ENCODE measurements at regions not wholly inside any gene's neighbourhood (a gene's known extent, or its start where the extent isn't known, plus 50 kb on each side); places are given as distances from the start of the nearest gene placed in this dataset.

DNA sequence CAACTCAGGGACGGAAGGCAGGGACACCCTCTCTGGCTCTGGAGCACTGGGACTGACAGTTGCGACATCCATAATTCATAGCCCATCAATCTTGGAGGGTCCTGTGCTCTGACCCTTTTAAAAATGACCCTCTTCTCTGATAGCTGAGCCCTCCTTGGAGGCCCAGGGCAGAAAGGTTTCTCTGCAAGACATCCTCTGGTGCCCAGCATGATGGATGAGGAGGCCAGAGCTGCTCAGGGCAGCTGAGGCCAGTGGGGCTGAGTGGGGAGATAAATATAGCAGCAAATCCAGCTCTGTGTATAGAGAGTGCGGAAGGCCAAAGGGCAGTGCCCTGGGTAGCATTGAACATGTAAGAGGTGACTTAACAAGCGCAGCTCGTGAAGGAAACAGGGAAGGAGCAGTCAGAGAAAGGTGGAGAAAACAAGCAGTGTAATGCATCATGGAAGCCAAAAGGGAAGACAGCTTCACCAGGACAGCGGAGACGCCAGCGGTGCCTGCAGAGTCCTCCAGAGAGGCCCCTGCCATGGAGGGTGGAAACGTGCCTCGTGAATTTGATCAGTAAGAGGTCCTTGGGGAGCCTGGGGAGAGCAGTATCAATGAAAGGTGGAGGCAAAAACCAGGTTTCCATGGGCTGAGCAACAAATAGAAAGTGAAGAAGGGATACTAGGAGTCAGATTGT is 50.4 kb upstream of the FMOD start:
- DNase-seq (ENCODE audit: low read depth) = no peak
- H3K4me3 ChIP-seq (ENCODE audit: control insufficient read depth, low read depth, low read length) = no peak overlapping the region
- TF ChIP-seq, protein P1, sequence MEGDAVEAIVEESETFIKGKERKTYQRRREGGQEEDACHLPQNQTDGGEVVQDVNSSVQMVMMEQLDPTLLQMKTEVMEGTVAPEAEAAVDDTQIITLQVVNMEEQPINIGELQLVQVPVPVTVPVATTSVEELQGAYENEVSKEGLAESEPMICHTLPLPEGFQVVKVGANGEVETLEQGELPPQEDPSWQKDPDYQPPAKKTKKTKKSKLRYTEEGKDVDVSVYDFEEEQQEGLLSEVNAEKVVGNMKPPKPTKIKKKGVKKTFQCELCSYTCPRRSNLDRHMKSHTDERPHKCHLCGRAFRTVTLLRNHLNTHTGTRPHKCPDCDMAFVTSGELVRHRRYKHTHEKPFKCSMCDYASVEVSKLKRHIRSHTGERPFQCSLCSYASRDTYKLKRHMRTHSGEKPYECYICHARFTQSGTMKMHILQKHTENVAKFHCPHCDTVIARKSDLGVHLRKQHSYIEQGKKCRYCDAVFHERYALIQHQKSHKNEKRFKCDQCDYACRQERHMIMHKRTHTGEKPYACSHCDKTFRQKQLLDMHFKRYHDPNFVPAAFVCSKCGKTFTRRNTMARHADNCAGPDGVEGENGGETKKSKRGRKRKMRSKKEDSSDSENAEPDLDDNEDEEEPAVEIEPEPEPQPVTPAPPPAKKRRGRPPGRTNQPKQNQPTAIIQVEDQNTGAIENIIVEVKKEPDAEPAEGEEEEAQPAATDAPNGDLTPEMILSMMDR (IDR thresholded peaks at IDR 0.05; ENCODE audit: control insufficient read depth, insufficient read depth, low read depth, low read length, missing control alignments) = no peak

DNA sequence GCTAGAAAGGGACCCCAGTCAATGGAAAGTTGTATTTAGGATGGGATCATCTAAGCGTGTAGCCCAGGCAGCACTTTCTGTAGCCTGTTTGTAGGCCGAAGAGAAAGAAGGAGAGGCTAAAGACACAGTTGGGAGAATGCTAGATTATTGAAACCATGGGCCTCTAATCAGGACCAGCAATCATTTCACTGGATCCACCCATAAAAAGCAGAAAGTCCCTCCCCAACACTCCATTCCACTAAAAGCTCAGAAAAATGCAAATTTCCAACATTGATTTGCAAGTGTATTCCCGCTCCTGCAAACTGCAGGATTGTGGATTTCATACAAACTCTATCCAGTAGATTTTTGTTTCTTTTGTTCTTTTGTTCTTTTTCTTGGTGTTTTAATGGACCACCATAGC is 51.2 kb upstream of the FMOD start:
- DNase-seq (ENCODE audit: low read depth) = no peak
- no peak overlapping the region for H3K4me3 ChIP-seq (ENCODE audit: control insufficient read depth, low read depth, low read length)
- TF ChIP-seq, protein P1 (IDR thresholded peaks at IDR 0.05; ENCODE audit: control insufficient read depth, insufficient read depth, low read depth, low read length, missing control alignments) = no peak

DNA sequence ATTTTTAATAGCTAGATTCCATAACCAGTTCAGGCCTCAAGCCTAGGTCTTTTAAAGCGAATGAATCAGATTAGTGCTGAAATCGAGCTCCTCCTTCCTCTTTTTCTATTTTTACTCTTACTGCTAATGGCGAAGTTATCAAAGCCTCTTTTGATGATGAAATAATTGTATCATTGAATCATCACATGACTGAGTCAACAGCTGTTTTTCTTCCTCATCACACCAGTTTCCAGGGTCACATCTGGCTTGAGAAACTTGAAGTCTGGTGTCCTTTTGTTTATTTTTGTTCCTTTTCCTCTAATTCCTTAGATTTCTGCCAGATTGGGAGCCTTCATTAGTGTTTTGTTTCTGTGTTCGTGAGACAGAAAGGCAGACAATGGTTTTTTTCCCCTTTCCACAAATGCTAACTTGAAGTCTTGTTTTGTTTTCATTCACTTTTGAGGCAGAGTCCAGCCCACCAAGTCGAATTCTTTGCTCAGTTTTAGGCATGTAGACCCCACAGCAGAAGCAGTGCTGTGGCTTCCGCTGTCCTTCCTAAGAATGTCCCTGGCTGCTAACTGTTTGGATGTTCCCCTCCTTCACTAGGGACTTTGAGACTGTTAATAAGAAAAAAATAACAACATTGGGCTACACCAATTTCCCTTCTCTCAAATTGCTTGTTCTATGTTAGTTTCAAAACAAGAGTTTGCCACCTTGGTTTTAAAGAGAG is 51.9 kb upstream of the FMOD start:
- TF ChIP-seq, protein P1 (IDR thresholded peaks at IDR 0.05; ENCODE audit: control insufficient read depth, insufficient read depth, low read depth, low read length, missing control alignments) = no peak
- peak; percentile 76 for DNase-seq (ENCODE audit: low read depth)
- no peak overlapping the region for H3K4me3 ChIP-seq (ENCODE audit: control insufficient read depth, low read depth, low read length)

DNA sequence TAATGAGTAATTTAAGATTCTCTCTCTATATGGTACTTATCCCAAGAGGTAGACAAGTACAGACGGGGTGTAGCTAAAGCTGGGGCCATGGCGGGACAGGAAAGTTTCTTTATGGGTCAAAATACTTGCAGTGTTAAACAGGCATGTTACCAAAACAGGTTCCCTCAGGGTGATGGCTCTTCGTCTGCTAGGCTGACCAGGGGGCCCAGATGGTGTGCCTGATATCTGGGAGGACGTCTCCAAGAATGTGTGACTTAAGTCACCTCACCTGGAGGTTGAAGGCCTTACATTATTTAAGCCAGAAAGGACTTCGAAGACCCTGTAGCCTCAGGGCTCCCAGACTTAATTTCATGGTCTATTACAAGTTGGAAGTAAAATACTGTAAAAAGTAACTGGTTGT is 52.7 kb upstream of the FMOD start:
- no peak for DNase-seq (ENCODE audit: low read depth)
- TF ChIP-seq, protein P1 (IDR thresholded peaks at IDR 0.05; ENCODE audit: control insufficient read depth, insufficient read depth, low read depth, low read length, missing control alignments) = no peak
- no peak overlapping the region for H3K4me3 ChIP-seq (ENCODE audit: control insufficient read depth, low read depth, low read length)

DNA sequence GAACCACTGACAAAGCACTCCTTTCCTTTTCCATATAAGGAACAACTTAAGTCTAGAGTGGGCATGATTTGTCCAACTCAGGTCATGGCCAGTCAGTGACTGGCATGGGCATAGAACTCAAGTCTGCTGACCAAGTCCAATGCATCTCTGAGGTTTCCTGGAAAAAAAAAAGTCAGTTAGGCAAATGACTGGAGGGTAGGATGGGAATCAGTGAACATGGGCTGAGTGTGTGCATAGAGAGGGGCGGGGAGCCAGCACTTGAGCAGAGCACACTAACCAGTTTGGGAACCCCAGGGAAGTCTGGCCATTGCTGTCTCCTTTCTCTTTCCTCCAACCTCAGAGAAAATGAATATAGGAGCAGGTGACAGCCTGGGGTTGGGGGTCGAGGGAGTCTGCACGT is 53.6 kb upstream of the FMOD start:
- TF ChIP-seq, protein P1 (IDR thresholded peaks at IDR 0.05; ENCODE audit: control insufficient read depth, insufficient read depth, low read depth, low read length, missing control alignments) = no peak
- no peak overlapping the region for H3K4me3 ChIP-seq (ENCODE audit: control insufficient read depth, low read depth, low read length)
- no peak for DNase-seq (ENCODE audit: low read depth)

DNA sequence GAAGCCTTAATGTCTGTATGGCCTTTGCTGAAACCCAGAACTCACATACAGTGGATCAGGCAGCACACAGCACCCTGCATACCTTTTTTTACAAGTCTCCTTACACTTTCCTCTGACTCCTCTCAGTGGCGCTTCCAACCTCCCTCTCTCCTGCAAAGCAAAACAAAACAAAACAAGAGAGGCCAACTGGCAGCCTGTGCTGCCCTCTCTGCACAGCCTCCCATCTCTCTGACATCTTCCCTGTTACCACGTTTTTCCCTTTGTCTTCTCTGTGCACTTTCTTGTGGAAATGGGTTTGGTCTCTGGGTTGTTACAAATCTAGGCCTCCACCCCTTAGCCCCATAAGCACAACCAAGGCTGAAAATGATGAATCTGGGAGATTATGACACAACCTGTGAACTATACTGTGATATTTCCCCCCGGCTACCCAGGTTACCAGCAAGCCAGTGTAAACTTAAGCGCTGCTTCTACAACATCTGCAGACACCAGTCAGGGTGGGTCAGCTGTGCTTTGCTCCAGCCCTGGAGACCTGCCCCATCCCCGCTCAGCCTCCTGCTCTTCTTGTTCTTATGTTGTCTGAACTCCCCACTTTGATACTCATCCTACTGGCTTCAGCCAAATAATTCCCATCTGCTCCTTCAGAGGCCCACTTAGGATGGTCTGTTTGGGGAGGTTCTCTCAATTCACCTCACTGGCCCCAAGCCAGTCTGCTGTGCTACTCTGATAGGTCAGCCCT is 54.9 kb upstream of the FMOD start:
- no peak overlapping the region for H3K4me3 ChIP-seq (ENCODE audit: control insufficient read depth, low read depth, low read length)
- TF ChIP-seq, protein P1 (IDR thresholded peaks at IDR 0.05; ENCODE audit: control insufficient read depth, insufficient read depth, low read depth, low read length, missing control alignments) = no peak
- no peak for DNase-seq (ENCODE audit: low read depth)

All from AG09309 (cell line).